Coronary artery (tissue), 2 donors: ENCODE measurements at regions not wholly inside any gene's neighbourhood (a gene's known extent, or its start where the extent isn't known, plus 50 kb on each side); places are given as distances from the start of the nearest gene placed in this dataset.
"Not testable (repeated sequence)": the region's sequence is repeated elsewhere in the genome, so short reads cannot be mapped to it uniquely, and the experiment has no call there.

Source experiments
- DNase-seq: peaks from one replicate; pipeline ENCODE4 v3.0.0-alpha.2; 2017; ENCODE audit warnings: low spot score
- H3K27ac ChIP-seq, 2 donors: fragments of 200-600 bp; sonication (generic); one replicate each; pipeline ENCODE4 v1.5.1; 2016 to 2019
- H3K4me3 ChIP-seq: fragments of 200-600 bp; sonication (generic); 2 replicates; pipeline ENCODE4 v1.5.1; 2016; ENCODE audit warnings: mild to moderate bottlenecking, moderate library complexity
- TF ChIP-seq, protein P1 (sequence below): fragments of 200-600 bp; sonication (generic); IDR thresholded peaks from one replicate; pipeline ENCODE4 v1.5.1; 2019; ENCODE audit warnings: antibody characterized with exemption

DNA sequence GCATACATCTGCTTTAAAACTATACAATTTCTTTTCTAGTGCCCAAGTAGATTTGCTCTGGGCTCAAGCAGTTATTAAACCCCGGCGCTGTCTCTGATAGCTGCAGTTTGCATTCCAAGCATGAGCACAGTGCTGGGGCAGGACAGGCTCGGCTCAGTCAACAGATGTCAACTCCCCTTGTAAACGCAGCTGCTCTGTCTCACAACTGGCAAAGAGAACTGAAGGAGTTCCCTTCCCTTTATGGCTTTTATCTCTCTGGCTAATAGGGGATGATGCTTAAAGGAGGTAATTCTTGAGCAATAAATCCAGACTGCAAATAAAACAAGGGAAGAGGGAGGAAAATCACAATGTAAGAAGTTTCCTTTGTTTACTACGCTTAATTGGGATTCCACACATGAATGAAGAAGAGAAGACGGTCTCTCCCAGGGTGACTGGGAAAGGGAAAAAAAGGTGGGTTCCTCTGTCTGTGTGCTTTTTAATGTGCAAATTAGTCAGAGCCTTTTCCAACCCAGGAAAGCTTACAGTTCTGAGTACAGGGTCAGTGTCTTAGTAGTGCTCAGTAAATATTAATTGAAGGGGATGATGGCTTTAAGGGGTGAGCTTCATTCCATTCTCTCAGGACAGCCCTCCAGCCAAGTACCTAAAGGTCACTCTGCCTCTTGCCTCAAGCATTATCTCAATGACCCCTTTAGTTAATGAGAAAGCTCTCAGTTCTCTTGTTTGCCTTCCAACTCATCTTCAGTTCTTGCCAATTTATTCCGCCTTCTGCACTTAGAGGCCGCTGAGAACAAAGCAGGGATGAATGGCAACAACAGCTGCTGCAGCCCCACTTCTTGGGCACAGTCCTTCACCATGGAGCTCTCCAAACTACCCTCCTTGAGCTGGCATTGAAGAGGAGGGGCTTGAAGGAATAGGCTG is 155.7 kb upstream of the JADE1 start:
- Histone ChIP-seq H3K4me3 (peak overlapping the region; percentile 61), H3K27ac (peak overlapping the region; percentile 61 to 62)
- TF ChIP-seq, protein P1, sequence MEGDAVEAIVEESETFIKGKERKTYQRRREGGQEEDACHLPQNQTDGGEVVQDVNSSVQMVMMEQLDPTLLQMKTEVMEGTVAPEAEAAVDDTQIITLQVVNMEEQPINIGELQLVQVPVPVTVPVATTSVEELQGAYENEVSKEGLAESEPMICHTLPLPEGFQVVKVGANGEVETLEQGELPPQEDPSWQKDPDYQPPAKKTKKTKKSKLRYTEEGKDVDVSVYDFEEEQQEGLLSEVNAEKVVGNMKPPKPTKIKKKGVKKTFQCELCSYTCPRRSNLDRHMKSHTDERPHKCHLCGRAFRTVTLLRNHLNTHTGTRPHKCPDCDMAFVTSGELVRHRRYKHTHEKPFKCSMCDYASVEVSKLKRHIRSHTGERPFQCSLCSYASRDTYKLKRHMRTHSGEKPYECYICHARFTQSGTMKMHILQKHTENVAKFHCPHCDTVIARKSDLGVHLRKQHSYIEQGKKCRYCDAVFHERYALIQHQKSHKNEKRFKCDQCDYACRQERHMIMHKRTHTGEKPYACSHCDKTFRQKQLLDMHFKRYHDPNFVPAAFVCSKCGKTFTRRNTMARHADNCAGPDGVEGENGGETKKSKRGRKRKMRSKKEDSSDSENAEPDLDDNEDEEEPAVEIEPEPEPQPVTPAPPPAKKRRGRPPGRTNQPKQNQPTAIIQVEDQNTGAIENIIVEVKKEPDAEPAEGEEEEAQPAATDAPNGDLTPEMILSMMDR = no peak
- no peak for DNase-seq

DNA sequence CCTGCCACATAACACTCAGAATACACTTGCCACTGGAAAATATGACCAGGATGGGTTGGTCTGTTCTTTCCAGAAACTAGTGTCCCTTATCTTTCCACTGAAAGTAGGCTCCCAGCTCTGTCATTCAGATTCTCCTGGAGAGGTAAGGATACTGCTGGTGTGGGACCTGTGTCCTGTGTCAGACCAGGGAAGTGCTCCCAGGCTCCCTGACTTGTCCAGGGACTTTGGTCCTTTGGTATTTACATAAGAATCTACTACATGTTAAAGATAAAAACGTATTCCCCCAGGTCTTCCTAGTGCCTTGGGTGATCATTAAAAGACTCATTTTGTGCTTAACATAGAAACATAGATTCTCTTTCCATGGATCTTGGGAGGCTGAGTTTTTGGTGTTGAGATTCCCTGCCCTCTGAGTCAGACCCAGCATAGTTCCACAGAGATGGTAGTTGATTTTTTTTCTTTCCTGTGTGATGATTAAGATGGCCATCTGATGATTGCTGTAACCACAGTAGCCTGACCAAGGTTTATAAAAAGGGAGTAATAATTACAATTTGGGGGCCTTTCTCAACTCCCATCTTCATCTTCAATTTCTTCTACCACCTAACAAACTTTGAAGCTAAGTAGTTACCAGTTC is 159.8 kb upstream of the JADE1 start:
- TF ChIP-seq, protein P1 = no peak
- Histone ChIP-seq H3K4me3 (no peak overlapping the region), H3K27ac (peak overlapping the region; percentile 60 to 72)
- DNase-seq = no peak

DNA sequence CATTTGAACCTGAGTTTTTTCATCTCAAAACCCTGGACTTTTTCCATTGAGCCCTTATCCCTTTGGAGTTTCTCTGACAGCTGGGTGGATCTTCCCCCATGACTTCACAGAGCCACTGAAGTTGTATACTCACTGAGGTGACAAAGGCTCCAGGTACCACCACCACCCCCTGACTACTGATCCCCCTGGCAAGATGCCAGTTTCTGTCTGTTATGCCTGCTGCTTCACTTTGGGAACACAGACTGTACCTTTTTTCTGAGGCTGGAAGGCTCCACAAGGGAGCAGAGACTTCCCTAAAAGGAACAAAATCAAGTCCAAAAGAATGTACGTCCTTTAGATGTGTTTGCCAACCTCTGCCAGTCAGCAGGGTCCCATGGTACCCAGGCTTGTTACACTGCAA is 160.3 kb upstream of the JADE1 start:
- no peak overlapping the region for H3K4me3 ChIP-seq
- TF ChIP-seq, protein P1 = no peak
- peak; percentile 79 for DNase-seq
- peak overlapping the region; percentile 60 to 72 for H3K27ac ChIP-seq

DNA sequence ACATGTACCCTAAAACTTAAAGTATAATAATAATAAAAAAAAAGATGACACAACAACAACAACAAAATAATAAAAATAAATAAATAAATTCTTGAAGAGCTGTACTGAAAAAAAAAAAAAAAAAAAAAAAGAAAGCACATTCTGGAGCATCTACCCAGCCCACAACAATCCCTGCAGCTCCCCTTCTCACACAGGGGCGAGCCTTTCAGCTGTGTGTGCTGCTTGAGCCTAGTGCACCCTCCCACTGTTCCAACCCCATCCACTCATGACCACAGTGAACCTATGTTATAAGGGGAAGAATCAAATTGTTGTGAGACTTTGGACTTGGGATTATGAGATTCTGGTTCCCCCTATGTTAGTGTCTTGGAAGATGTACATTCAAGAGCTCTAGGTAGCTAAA is 161.5 kb upstream of the JADE1 start:
- TF ChIP-seq, protein P1 = no peak

DNA sequence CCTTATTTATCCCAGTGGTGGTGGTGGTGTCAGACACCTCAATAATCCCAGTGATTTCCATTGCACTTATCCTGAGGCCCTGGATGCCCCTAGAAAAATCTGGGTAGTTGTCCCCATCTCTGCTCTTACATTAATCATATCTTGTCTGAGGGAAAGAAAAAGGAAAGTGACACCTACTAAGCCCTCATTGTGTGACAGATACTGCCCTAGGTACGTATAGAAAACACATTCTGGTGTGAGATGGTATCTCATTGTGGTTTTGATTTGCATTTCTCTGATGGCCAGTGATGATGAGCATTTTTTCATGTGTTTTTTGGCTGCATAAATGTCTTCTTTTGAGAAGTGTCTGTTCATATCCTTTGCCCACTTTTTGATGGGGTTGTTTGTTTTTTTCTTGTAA is 162.6 kb upstream of the JADE1 start:
- H3K27ac ChIP-seq, DNase-seq, H3K4me3 ChIP-seq: not testable (repeated sequence)

More for the DNA sequence above, 161.5 kb upstream of the JADE1 start:
- Histone ChIP-seq H3K27ac (no peak overlapping the region), H3K4me3 (no peak overlapping the region)
- DNase-seq = no peak

DNA sequence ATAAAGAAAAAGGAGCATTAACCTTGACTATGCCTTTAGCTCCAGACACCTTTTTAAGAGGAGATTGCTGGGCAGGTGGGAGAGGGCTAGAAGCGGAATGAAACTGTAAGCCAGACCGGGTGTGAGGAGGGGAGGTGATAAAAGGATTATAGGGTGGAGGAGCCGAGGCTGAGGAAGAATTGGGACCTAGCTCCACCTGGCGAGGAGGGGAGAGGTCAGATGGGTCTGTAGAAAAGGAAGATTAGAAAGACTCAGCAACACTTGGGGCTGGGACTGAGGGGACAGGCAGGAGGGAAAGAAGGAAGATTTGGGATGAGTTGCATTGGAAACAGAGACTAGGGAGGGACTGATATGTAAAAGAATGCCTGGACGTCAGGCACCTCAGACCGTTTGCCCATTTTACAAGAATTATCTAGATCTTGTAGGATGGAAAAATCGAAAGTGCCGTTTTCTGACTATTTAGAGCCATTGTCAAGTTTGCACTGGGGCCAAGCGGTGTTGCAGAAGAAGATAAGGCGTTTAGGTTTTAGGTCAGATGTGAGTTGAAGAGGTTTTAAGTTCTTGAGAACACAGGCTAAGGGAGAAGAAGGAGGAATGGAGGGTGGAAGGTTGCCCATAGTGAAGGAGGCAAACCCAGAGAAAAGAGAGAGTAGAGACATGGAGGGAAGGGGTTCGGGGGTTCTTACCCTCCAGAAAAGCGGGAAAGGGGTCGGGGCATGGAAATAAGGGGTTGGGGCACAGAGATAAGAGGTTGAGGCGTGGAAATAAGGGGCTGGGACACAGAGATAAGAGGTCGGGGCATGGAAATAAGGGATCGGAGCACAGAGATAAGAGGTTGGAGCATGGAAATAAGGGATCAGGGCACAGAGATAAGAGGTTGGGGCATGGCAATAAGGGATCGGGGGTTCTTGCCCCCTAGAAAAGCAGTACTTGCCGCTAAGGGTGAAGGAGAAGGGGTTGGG is 164.5 kb upstream of the JADE1 start:
- H3K27ac ChIP-seq, H3K4me3 ChIP-seq, DNase-seq: not testable (repeated sequence)

DNA sequence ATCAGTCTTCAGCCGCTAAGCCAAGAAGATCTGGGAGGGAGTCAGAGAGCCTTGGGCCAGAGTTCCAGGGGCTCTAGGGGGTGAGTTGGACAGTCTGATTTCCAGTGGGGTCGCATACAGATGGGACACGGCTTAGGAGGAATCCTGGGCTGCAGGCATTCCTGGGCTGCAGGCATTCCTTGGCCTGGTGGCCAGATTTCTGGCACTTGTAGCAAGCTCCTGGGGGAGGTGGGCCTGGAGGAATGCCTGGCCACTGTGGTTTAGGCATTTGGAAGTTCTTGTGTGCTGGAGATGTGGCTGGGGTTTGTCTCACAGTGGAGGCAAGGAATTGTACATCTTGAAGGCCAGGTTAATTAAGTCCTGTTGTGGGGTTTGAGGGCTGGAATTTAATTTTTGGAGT is 165.4 kb upstream of the JADE1 start:
- H3K27ac ChIP-seq = peak overlapping the region in 1 of 2 donors; percentile 20
- not testable (repeated sequence) for DNase-seq, H3K4me3 ChIP-seq

DNA sequence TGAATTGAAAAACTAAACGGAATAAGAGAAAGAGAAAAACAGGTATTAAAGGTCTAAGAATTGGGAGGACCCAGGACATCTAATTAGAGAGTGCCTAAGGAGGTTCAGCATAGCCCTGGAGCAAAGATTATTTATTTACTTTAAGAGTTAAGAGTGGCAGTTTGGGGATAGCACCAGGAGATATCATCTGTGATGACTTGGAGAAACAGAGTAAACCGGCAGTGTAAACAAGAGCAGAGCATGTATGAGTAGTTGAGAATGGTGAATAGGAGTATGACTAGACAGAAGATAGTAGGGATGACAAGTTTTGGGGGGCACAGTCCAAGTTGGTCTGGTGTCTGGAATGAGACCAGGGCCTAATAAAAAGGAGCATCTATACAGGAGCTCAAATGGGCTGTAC is 167.9 kb upstream of the JADE1 start:
- DNase-seq, H3K4me3 ChIP-seq, H3K27ac ChIP-seq: not testable (repeated sequence)
